HG02885 (cell line): ENCODE measurements at regions not wholly inside any gene's neighbourhood (a gene's known extent, or its start where the extent isn't known, plus 50 kb on each side); places are given as distances from the start of the nearest gene placed in this dataset.
"Not testable (repeated sequence)": the region's sequence is repeated elsewhere in the genome, so short reads cannot be mapped to it uniquely, and the experiment has no call there.

ENCODE experiments used
- ATAC-seq: cut with Tn5 transposase; IDR thresholded peaks from one replicate; pipeline ENCODE4 v1.9.1; 2021; ENCODE audit warnings: mild to moderate bottlenecking; ENCODE audit not compliant: unreplicated experiment, poor library complexity

- no peak for ATAC-seq
Measured at GRCh38 chr14:71236487-71236886, 329.2 kb downstream of the PCNX1 start.

- no peak for ATAC-seq
Measured at GRCh38 chr14:71237556-71237955, 330.3 kb downstream of the PCNX1 start.

- no peak for ATAC-seq
Measured at GRCh38 chr14:71238835-71239234, 331.6 kb downstream of the PCNX1 start.

GRCh38 chr14:71240171-71240570 lies 332.9 kb downstream of the PCNX1 start:
- no peak for ATAC-seq

GRCh38 chr14:71240866-71241520 lies 333.7 kb downstream of the PCNX1 start:
- ATAC-seq, result no peak

- no peak for ATAC-seq
Measured at GRCh38 chr14:71242237-71242748, 335.0 kb downstream of the PCNX1 start.

GRCh38 chr14:71243697-71244096 lies 336.4 kb downstream of the PCNX1 start:
- ATAC-seq, result no peak

GRCh38 chr14:71244341-71244740 lies 337.1 kb downstream of the PCNX1 start:
- no peak for ATAC-seq

GRCh38 chr14:71245659-71246361 lies 338.6 kb downstream of the PCNX1 start:
- no peak for ATAC-seq

- ATAC-seq, result no peak
Measured at GRCh38 chr14:71246539-71246938, 339.3 kb downstream of the PCNX1 start.

GRCh38 chr14:71247106-71247505 lies 339.8 kb downstream of the PCNX1 start:
- ATAC-seq, result no peak

- ATAC-seq, result no peak
Measured at GRCh38 chr14:71248194-71248593, 340.9 kb downstream of the PCNX1 start.

- ATAC-seq, result no peak
Measured at GRCh38 chr14:71250347-71250746, 343.1 kb downstream of the PCNX1 start.

GRCh38 chr14:71250791-71251190 lies 343.5 kb downstream of the PCNX1 start:
- no peak for ATAC-seq

- ATAC-seq, result not testable (repeated sequence)
Measured at GRCh38 chr14:71254091-71254719, 346.9 kb downstream of the PCNX1 start.

GRCh38 chr14:71261206-71261605 lies 353.9 kb downstream of the PCNX1 start:
- ATAC-seq, result no peak

GRCh38 chr14:71262441-71262840 lies 355.2 kb downstream of the PCNX1 start:
- no peak for ATAC-seq

GRCh38 chr14:71264260-71264659 lies 357.0 kb downstream of the PCNX1 start:
- no peak for ATAC-seq

- ATAC-seq, result peak; percentile 78
Measured at GRCh38 chr14:71267007-71267513, 359.8 kb downstream of the PCNX1 start.

- ATAC-seq, result no peak
Measured at GRCh38 chr14:71267691-71268090, 360.4 kb downstream of the PCNX1 start.

- ATAC-seq, result no peak
Measured at GRCh38 chr14:71270111-71270510, 362.9 kb downstream of the PCNX1 start.
